ENCODE measurements at regions not wholly inside any gene's neighbourhood (a gene's known extent, or its start where the extent isn't known, plus 50 kb on each side); places are given as distances from the start of the nearest gene placed in this dataset.

GRCh38 chr7:18293759-18294158 lies 201.8 kb upstream of the HDAC9 start:
- no peak for TF ChIP-seq POLR2A (IDR thresholded peaks at IDR 0.05; ENCODE audit: low read depth, low read length)
- TF ChIP-seq TAF1 (IDR thresholded peaks at IDR 0.05; ENCODE audit: low read depth, low read length), result no peak
- TF ChIP-seq POLR2AphosphoS5 (IDR thresholded peaks at IDR 0.05; ENCODE audit: low read depth, low read length), result no peak
- no peak for TF ChIP-seq PAX5 (IDR thresholded peaks at IDR 0.05; ENCODE audit: insufficient read depth, low read length, severe bottlenecking)
- TF ChIP-seq SPI1 (IDR thresholded peaks at IDR 0.05; ENCODE audit: low read depth, low read length), result no peak

All from GM12891 (cell line).